ENCODE measurements at regions not wholly inside any gene's neighbourhood (a gene's known extent, or its start where the extent isn't known, plus 50 kb on each side); places are given as distances from the start of the nearest gene placed in this dataset.

DNA sequence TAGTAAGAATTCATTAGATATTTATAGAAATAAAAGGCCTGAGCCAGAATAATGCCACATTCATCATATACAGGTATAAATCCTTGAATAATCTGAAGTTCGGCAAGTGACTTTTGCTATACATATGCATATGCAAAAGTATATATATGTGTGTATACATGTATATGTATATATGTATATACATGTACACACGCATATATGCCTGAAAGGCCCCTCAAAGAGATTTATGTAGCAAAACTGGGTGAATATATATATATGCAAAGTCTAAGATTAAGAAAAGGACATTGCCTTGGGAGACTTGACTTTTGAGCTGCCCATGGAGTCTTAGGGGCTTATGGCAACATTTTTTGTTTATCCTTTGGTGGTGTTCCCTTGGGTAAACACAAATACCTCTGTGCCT, 231.4 kb downstream of the BMP2 start:
- TF ChIP-seq, protein P1, sequence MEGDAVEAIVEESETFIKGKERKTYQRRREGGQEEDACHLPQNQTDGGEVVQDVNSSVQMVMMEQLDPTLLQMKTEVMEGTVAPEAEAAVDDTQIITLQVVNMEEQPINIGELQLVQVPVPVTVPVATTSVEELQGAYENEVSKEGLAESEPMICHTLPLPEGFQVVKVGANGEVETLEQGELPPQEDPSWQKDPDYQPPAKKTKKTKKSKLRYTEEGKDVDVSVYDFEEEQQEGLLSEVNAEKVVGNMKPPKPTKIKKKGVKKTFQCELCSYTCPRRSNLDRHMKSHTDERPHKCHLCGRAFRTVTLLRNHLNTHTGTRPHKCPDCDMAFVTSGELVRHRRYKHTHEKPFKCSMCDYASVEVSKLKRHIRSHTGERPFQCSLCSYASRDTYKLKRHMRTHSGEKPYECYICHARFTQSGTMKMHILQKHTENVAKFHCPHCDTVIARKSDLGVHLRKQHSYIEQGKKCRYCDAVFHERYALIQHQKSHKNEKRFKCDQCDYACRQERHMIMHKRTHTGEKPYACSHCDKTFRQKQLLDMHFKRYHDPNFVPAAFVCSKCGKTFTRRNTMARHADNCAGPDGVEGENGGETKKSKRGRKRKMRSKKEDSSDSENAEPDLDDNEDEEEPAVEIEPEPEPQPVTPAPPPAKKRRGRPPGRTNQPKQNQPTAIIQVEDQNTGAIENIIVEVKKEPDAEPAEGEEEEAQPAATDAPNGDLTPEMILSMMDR (conservative IDR thresholded peaks at IDR 0.05; ENCODE audit: low read depth, low read length), result no peak
- TF ChIP-seq POLR2A (IDR thresholded peaks at IDR 0.05; ENCODE audit: low read depth, low read length), result no peak
- no peak for TF ChIP-seq MXI1 (IDR thresholded peaks at IDR 0.05; ENCODE audit: borderline replicate concordance, low read depth, low read length)
- TF ChIP-seq, protein P2, sequence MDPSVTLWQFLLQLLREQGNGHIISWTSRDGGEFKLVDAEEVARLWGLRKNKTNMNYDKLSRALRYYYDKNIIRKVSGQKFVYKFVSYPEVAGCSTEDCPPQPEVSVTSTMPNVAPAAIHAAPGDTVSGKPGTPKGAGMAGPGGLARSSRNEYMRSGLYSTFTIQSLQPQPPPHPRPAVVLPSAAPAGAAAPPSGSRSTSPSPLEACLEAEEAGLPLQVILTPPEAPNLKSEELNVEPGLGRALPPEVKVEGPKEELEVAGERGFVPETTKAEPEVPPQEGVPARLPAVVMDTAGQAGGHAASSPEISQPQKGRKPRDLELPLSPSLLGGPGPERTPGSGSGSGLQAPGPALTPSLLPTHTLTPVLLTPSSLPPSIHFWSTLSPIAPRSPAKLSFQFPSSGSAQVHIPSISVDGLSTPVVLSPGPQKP (IDR thresholded peaks at IDR 0.05; ENCODE audit: borderline replicate concordance, low read depth, low read length), result no peak
- TF ChIP-seq, protein P3, sequence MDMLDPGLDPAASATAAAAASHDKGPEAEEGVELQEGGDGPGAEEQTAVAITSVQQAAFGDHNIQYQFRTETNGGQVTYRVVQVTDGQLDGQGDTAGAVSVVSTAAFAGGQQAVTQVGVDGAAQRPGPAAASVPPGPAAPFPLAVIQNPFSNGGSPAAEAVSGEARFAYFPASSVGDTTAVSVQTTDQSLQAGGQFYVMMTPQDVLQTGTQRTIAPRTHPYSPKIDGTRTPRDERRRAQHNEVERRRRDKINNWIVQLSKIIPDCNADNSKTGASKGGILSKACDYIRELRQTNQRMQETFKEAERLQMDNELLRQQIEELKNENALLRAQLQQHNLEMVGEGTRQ (IDR thresholded peaks at IDR 0.05; ENCODE audit: low read depth, low read length), result no peak
- no peak for TF ChIP-seq CEBPB (IDR thresholded peaks at IDR 0.05; ENCODE audit: low read depth, low read length)
- TF ChIP-seq RCOR1 (IDR thresholded peaks at IDR 0.05; ENCODE audit: insufficient replicate concordance, low read length), result no peak
- TF ChIP-seq CHD1 (IDR thresholded peaks at IDR 0.05; ENCODE audit: low read depth, low read length), result no peak
- TF ChIP-seq MAZ (IDR thresholded peaks at IDR 0.05; ENCODE audit: borderline replicate concordance, low read depth, low read length), result no peak
- TF ChIP-seq RFX5 (IDR thresholded peaks at IDR 0.05; ENCODE audit: low read depth, low read length), result no peak
- no peak for TF ChIP-seq FOS (IDR thresholded peaks at IDR 0.05; ENCODE audit: low read depth, low read length)
